HT1080 (cell line): ENCODE measurements at regions not wholly inside any gene's neighbourhood (a gene's known extent, or its start where the extent isn't known, plus 50 kb on each side); places are given as distances from the start of the nearest gene placed in this dataset.
"Not testable (repeated sequence)": the region's sequence is repeated elsewhere in the genome, so short reads cannot be mapped to it uniquely, and the experiment has no call there.

ENCODE experiments used
- DNase-seq: peaks from one replicate; pipeline ENCODE4 v3.0.0-alpha.2; 2015; ENCODE audit warnings: low read depth

DNA sequence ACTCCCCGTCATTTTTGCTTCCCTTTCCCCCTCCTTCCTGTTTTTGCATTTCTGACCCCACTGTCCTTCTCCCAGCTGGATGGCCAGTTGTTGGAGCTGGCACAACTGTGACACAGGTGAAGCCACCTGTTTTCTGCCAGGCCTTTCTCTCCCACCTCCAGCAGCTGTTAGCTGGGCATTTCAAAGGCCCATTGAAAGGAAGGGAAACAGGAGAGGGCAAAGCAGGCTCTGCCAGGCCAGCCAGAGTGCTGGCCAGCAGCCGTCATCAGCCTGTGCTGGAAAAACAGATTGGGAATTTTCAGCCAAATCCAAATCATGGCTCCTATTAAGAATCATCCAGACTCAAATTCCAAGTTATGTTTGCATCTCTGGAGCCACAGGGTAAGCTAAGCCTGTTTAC, 155.2 kb upstream of the C2CD4B start:
- no peak for DNase-seq

DNA sequence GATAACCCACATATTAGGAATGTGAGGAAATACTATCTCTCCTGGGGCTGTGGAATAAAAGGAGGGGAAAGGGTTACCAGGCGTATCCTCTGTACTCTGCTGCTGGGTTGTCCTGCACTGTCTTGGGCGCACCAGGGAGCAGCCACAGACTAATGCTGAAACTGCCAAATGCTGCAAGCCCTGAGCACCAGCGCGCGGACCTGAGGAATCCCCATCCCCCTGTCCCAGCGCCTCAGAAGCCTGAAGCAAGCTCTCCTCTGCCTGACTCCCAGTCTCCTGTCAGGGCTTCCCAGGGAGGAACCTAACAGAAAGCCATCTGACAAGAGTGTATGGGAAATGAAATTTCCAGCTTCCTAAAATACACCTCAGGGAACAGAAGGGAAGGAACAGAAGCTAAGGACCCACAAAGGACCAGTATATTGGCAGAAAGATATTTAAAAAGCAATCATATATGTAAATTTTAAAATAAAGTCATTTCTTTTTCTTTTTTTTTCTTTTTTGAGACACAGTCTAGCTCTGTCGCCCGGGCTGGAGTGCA, 158.3 kb upstream of the C2CD4B start:
- no peak for DNase-seq

DNA sequence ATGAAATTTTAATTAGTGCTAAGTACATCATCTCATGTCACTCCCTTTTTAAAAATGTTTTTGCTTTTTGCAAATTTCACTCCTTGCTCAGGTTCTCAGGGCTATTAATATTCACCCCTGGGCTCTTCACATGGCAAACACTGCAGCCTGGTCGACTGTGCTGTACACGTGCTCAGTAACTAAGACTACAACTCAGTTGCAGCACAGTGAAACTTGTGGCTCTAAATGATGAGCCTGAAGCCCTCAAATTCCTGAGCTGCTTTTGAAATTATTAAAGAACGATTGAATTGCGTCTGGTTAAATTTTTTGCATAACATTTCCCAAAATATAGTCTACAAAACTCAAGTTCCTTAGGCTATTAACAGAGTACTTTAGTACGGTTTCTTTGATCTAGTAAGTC, 159.3 kb upstream of the C2CD4B start:
- DNase-seq = no peak

DNA sequence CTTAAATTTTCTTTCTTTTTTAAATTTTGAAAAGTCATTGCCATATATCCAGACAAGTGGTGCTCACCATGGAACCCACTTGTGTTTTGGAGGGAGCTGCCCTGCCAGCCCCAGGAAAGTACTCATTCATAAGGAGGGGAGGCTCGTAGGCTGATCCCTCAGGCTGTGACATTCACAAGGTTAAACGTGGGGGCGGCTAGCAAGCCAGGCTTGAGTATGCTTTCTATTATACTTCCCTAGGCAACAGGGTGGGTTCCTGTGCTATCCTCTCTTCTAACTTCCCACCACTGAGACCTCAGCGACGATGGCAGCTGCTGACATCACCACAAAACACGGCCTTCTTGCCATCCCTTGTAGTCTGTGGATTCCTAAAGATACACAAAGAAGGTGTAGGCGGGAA, 160.5 kb upstream of the C2CD4B start:
- DNase-seq = no peak

DNA sequence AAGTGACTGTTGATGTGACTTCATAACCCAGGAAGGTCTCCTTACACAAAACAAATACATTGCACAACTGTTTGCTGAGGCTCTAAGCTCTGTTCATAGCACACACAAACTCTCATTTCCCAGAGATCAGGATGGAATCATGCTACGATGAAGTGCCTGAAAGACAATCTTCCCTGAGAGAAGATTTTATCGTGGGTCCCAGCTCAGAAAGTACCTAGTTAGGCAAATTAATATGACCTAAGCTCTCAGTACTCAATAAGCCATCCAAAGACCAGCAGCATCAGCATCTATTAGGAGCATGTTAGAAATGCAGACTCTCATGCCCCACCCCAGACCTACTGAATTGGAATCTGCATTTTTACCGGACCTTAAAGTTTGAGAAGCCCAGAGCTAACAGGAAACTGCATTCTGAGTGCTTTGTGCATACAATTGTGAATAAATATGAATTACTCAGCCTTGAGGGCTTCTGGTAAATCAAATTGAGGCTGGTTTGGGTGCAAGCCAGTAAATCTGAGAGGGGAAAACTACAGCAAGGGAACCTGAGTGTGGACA, 161.5 kb upstream of the C2CD4B start:
- DNase-seq = no peak

DNA sequence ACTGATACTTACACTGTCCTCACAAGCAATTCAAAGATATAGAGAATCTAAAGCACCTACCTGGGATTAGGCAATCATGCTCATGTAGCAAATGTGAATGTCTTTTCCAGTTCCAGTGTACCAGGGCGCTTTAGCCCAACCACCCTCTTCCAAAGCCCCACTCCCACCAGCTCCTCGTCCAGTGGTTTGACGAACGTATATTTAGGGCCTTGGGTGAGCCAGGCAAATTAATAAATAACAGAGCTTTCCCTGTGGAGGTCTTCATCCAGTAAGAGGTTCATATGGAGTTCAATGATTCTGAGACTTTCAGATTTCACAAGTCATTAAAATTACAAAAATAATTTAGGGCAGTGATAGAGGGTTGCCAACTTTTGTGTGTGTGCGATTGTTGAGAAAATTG, 162.3 kb upstream of the C2CD4B start:
- no peak for DNase-seq

DNA sequence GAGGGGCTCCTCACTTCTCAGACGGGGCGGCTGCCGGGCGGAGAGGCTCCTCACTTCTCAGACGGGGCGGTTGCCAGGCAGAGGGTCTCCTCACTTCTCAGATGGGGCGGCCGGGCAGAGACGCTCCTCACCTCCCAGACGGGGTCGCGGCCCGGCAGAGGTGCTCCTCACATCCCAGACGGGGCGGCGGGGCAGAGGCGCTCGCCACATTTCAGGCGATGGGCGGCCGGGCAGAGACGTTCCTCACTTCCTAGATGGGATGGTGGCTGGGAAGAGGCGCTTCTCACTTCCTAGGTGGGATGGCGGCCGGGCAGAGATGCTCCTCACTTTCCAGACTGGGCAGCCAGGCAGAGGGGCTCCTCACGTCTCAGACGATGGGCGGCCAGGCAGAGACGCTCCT, 167.4 kb upstream of the C2CD4B start:
- DNase-seq = not testable (repeated sequence)

DNA sequence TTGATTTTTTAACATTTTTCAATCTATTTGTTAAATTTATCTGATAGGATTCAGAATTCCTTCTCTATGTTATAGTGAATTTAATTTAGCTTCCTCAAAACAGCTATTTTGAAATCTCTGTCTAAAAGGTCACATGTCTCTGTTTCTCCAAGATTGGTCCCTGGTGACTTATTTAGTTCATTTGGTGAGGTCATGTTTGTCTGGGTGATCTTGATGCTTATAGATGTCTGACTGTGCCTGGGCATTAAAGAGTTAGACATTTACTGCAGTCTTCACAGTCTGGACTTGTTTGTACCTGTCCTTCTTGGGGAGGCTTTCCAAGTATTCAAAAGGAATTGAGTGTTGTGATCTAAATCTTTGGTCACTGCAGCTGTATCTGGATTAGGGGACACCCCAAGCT, 169.5 kb upstream of the C2CD4B start:
- no peak for DNase-seq

DNA sequence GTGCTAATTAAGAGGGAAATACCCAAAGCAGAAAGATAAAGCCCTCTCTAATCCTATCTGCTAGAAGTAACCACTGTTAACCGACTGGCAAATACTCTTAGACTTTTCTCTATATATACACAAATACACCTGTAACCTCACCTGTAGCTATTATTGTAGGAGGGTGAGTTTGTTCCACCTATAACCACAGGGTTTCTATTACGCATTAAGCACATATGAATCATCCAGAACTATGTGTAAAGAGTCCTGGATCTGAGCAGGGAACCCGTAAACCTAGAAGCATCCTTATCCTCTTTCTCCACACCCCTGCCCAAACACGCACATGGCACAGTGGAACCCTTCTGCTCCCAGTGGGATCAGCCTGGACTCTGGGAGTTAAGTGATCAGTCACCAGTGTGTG, 172.8 kb upstream of the C2CD4B start:
- DNase-seq = peak; percentile 8

DNA sequence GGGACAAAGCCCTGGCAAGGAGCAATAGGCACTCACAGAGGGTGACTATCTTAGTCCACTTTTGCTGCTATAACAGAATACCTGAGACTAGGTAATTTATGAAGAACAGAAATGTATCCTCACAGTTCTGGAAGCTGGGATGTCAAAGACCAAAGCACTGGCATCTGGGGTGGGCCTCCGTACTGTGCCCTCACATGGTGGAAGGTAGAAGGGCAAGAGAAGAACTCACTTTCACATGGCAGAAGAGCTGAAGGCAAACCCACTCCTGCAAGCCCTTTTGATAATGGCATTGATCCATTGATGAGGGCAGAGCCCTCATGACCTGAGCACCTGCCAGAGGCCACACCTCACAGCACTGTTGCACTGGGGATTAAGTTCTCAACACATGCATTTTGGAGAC, 173.4 kb upstream of the C2CD4B start:
- DNase-seq = no peak

DNA sequence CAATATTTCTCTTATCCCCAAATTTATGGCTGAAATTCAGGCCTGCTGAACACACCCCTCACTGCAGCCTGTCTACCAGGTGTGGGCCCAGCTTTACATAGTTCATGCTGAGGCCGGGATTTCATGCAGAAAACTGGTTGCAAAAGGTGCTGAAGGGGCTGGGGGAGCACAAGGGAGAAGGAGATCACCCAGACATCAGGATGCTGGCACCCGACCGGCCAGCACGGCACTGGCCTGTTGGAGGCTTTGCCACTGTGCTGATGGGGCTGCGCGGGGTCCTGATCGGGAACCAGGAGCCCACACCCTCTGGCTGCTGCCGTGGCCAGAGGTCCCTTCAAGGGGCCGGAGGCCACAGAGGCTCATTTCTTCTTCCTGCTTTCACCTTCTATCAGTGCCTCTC, 177.9 kb upstream of the C2CD4B start:
- no peak for DNase-seq

DNA sequence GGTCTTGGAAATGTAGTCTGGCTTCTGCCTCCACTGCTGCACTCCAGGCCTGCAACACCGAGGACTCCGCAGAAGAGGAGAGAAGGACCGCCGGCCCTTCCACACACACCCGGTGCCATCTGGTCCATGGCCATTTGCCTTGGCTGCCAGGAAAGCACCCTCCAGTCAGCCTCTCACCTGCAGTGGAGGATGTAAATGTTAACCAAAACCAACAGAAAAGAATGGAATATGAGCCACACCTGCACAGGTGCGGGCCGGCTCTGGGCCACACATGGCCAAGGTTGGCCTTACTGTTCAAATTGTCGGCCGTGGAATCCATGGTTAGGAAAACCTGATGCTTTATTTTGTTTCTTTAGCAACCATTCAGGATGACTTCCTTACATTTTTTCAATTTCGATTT, 178.3 kb upstream of the C2CD4B start:
- no peak for DNase-seq

DNA sequence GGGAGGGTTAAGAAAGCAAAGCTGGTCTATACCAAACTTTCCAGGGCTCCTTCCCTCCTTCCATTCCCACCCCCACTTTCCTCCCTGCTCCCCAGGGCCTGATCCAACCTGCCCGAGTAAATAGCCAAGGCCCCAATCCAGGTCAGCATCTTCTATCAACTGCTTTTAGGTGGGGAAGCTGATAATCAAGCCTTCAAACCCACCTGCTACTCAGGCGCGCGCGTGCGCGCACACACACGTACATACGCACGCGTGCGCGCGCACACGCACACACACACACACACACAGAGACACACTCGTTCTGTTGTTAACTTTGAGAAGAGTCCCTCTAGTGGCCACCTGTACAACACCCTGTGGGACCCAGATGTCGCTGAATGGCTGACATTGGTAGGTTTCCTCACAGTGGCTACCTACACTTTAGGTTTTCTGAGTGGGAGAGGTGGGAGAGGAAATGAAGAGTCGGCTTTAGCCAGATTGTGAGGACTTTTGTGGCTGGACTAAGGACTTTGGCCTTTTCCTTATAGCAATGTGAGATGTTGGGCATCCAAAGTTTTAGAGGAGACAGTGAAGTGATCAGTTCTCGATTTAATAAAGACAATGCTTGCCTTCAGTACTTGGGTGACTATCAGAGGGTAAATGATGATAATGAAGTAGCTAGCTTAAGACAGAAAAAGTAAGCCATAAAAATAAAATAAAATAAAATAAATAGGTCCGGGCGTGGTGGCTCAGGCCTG, 179.9 kb upstream of the C2CD4B start:
- peak; percentile 33 for DNase-seq

DNA sequence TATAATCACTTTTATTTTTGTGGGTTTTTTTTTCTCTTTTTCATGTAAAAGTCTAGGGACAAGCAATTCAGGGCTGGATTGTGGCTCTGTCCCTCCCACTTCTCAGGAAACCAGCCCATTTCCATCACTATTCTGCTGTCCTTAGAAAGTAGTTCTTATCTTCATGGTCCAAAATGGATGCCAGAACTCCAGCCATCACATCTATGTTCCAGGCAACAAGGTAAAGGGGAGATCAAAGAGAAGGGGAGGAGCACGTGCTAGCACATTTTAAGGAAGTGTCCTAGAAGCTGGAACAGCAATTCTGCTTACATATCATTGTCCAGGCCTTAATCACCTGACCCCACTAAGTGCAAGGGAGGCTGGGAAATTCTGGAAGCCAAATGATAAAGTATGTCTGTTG, 181.1 kb upstream of the C2CD4B start:
- no peak for DNase-seq

DNA sequence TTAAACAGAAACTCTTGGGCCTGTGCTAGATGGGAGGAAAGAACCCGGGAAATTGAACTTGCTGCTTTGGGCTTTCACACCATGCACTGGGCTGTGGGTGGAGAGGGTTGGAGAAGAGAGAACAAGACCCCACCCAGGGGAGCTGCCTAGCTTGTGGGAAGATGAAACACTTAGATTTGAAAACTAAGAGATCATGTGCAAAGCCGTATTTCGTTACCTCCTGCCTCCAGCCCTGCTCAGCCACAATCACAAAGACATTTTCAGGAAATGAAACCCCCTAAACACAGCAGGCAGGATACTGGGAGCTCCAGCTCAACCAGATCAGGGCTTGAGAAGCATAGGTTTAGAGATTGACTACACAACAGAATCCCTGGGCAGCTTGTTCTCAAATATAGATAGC, 183.0 kb upstream of the C2CD4B start:
- DNase-seq = no peak

DNA sequence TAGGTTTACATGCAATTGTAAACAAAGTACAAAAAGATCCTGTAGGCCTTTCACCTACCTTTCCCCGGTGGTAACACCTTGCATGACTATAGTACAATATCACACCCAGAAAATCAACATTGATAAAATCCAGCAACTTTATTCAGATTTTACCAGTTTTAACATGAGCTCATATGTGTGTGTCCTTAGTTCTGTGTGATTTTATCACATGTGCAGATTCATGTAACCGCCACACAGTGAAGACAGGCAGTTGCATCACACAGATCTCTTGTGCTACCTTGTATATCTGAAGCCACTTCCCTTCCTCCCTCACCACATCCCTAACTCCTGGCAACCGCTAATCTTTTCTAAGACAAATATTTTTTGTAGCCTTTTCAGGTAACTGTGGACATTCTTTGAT, 183.5 kb upstream of the C2CD4B start:
- DNase-seq = no peak

DNA sequence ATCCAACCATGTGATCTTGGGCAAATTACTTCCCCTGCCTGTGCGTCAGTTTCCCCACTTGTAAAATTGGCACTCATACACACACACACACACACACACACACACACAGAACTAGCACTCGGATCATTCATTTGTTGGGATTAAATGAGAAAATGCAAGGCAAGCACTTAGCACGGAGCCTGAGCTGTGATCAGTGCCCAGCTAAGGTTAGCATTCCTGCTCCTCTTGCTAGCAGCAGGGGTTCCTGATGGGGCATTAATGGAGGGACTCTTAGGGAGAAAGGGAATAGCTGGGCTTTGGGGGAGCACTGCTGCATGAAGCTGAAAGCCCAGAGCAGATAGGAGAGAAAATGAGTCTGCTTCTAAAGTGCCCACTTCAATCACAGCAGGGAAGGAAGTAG, 187.7 kb upstream of the C2CD4B start:
- no peak for DNase-seq

DNA sequence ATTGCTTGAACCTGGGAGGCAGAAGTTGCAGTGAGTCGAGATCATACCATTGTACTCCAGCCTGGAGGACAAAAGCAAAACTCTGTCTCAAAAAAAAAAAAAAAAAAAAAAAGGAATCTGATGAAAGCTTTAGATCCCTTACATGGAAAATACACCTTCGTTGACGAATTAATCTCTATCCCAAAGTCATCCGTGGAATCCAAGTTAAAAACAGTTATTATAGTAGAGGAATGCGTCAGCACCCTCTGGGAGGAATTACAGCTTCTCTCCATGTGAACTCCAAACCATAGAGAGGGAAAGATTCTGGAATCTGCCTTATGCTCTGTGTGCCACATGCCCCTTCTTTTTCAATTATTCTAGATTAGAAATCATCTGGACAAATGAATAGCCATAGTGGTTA, 192.3 kb upstream of the C2CD4B start:
- DNase-seq = no peak

DNA sequence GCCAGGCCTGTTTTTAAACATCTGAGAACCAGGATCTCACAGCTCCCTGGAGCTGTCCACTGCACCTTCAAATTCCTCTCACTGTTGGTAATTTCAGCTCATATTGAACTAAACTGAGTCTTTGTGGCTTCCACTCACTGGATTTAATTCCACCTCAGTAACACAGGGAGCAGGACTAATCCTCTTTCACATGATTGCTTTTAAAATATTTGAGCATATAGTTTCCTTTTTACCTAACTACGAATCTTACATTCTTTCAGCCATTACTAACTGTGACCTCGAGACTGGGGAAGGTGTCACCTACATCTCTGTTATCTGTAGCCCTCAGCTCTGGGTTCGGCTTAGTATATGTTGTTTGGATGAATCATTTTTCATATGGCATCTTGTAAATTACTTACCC, 194.3 kb upstream of the C2CD4B start:
- DNase-seq = no peak

DNA sequence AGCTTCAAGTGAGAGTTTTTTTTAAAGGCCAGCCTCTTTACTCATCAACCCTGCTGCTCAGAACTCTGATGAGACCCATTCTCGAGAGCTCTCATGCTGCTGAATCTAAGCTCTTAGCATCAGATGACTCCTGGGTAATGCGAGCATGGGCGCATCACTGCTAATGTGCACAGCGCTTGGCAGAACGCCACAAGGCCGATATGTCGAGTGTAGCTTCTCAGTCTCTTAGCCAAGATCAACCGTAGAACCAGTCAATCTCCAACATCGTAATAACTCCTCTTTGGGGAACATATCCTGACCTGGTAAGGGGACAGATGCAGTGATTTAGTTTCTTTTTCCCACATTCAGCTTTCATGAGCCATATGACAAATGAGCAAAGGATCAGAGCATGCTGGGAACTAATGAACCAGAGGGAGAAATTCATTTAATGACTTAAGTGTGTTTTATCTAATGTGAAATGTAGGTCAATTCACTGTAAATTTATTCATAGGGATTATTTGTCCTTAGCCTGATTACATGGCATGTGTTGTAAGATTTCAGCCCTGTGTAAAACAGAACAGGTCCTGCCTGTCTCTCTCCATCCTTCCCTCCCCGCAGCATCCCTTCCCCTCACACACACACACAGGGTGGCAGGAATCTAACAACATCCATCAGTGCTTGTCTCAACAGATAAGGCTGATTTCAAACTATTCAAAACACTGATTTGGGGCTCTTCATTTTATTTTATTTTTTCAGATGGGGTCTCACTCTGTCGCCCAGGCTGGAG, 195.4 kb upstream of the C2CD4B start:
- DNase-seq = no peak

DNA sequence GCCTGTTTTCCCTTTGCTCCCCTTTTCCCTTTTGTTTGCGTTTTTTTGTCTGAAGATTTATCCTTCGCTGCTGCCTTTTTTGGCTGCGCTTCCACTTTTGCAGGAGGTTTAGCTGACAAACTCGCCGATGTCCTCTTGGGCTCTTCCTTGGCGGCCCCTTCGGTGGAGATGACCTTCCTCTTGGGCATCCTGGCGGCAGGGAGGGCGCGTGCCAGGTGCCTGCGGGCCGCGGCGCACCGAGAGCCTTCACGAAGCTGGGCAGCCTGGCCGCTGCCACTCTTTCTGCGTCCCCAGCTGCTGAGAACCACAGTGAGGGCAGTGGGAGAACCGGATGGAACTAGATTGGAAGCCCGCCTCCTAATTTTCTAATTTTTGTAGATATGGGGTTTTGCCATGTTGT, 197.1 kb upstream of the C2CD4B start:
- no peak for DNase-seq

DNA sequence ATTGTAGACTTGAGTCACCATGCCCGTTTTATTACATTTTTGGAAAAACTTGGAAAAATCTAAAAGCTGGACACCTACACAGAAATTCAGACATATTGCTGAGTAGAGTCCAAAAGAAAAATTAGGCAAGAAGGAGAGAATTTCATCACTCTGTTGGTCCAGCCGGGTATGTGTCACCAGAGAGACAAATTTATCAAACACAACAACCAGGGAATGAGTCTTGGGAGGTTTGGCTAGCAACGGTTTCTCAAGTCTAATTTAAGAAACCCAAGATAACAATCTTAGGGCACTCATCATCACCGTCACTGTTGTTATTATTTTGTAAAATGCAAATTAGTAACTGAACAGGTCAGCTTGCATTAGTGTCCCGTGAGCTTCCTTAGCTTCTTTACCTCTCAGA, 197.5 kb upstream of the C2CD4B start:
- DNase-seq = peak; percentile 33

DNA sequence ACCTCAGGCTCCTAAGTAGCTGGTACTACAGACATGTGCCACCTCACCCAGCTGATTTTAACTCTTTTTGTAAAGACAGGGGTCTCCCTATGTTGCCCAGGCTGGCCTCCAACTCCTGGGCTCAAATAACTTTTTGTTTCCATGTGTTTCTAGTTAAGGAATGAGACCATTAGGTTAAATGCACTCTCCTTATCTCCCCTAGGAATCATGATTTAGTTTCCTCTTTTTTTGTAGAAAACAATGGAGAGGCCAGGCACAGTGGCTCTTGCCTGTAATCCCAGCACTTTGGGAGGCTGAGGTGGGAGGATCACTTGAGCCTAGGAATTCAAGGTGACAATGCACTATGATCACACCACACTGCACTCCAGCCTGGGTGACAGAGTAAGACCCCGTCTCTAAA, 198.8 kb upstream of the C2CD4B start:
- DNase-seq = no peak
